NT2/D1 (cell line): ENCODE measurements at regions not wholly inside any gene's neighbourhood (a gene's known extent, or its start where the extent isn't known, plus 50 kb on each side); places are given as distances from the start of the nearest gene placed in this dataset.

Experiments
- DNase-seq: peaks from one replicate; pipeline ENCODE4 v3.0.0-alpha.2; 2011; ENCODE audit warnings: low read depth, low spot score
- H3K27me3 ChIP-seq: 2 replicates; pipeline ENCODE4 v1.6.0; 2011; ENCODE audit warnings: mild to moderate bottlenecking; ENCODE audit not compliant: insufficient read length, insufficient read depth
- H3K36me3 ChIP-seq: 2 replicates; pipeline ENCODE4 v1.6.1; 2011; ENCODE audit warnings: mild to moderate bottlenecking, low read length, mixed read lengths; ENCODE audit not compliant: insufficient read depth, insufficient read length
- H3K4me1 ChIP-seq: 2 replicates; pipeline ENCODE4 v1.5.1; 2011; ENCODE audit not compliant: insufficient read depth, insufficient read length
- H3K4me3 ChIP-seq: 2 replicates; pipeline ENCODE4 v1.5.1; 2011; ENCODE audit warnings: low read depth; ENCODE audit not compliant: insufficient read length
- H3K9ac ChIP-seq: 2 replicates; pipeline ENCODE4 v1.6.0; 2011; ENCODE audit warnings: low read depth; ENCODE audit not compliant: insufficient read length
- H3K9me3 ChIP-seq: 2 replicates; pipeline ENCODE4 v1.5.1; 2011; ENCODE audit warnings: mild to moderate bottlenecking, low read length; ENCODE audit not compliant: insufficient read depth
- SUZ12 ChIP-seq: IDR thresholded peaks from 2 replicates; pipeline ENCODE4 v1.6.1; 2011; ENCODE audit not compliant: insufficient read length, insufficient read depth; ENCODE audit errors: extremely low read depth
- YY1 ChIP-seq: IDR thresholded peaks from 2 replicates; pipeline ENCODE4 v1.6.1; 2011; ENCODE audit not compliant: insufficient read length, insufficient read depth
- ZNF274 ChIP-seq: IDR thresholded peaks from 2 replicates; pipeline ENCODE4 v1.6.1; 2011; ENCODE audit warnings: mild to moderate bottlenecking, low read depth, low read length

DNA sequence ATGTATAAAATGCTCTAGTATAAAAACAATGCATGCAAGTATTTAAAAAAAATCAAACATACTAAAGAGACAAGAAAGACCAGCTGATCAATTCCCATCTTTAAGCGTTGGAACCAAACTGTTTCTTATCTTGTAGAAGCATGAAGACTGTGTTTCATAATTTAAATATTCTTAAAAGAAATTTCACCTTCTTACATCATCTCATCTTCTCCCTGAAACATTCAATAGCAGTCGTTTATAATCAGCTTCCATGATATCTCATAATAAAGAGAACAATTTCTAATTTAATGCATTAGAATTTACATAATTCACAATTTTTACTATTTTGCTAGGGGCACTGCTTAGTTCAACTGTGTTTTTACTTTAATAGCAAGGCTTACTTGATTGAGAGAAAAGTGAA lies 468.1 kb upstream of the MARCKS start:
- Histone ChIP-seq H3K9ac (no peak overlapping the region), H3K4me1 (no peaks in the 10 kb centered on the region), H3K9me3 (no peaks in the 10 kb centered on the region), H3K27me3 (no peaks in the 10 kb centered on the region), H3K4me3 (no peak overlapping the region), H3K36me3 (no peaks in the 10 kb centered on the region)
- DNase-seq: no peak
- TF ChIP-seq YY1 (no peak), SUZ12 (no peak), ZNF274 (no peak)

DNA sequence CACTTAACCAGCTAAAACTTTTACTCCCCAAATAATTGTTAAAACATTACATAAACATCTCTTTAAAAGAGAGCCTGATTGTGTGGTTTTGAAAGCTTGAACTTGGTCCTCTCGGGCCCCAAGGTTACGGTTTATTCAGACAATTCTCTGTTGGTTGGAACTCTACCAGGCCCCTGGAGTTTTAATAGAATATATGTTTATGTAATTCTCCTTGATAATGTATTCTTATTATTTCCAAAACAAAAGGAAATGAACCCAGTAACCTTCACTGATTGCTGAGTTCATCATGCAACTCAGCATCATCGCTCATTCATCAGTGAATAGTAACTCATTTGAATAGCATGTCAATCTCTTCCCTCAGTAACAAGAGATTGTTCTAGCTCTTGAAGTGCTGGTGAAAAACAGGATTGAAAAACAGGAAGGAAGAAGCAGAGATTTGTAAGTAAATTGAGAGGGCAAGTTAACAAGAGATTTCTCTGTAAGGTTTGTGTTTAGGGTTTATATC lies 464.5 kb upstream of the MARCKS start:
- H3K9ac ChIP-seq: no peak overlapping the region
- H3K4me1 ChIP-seq: no peaks in the 10 kb centered on the region
- no peak for TF ChIP-seq ZNF274
- TF ChIP-seq SUZ12: no peak
- no peak for TF ChIP-seq YY1
- H3K4me3 ChIP-seq: no peak overlapping the region
- no peaks in the 10 kb centered on the region for H3K27me3 ChIP-seq
- H3K9me3 ChIP-seq: no peaks in the 10 kb centered on the region
- no peaks in the 10 kb centered on the region for H3K36me3 ChIP-seq
- no peak for DNase-seq

DNA sequence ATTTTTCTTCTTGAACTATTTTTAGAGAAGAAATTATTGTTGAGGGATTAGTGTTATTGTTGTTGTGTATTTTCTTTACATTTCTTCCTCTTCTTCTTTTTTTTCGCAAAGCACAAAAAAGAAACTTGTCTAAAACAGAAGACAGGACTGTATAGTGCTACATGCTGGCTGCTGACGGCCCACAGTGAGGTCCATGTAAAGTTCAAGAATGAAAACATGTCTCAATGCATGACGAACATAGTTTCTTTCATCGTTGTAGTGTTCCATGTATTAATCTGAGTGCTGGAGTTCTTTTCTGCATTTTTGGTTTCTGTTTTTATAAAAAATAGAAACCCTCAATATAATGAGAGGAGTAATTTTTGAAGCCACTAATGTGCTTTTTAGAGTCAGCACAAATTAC lies 462.9 kb upstream of the MARCKS start:
- no peaks in the 10 kb centered on the region for H3K36me3 ChIP-seq
- no peak overlapping the region for H3K9ac ChIP-seq
- DNase-seq: no peak
- no peak for TF ChIP-seq ZNF274
- TF ChIP-seq SUZ12: no peak
- TF ChIP-seq YY1: no peak
- no peaks in the 10 kb centered on the region for H3K9me3 ChIP-seq
- no peak overlapping the region for H3K4me3 ChIP-seq
- no peaks in the 10 kb centered on the region for H3K4me1 ChIP-seq
- no peaks in the 10 kb centered on the region for H3K27me3 ChIP-seq

DNA sequence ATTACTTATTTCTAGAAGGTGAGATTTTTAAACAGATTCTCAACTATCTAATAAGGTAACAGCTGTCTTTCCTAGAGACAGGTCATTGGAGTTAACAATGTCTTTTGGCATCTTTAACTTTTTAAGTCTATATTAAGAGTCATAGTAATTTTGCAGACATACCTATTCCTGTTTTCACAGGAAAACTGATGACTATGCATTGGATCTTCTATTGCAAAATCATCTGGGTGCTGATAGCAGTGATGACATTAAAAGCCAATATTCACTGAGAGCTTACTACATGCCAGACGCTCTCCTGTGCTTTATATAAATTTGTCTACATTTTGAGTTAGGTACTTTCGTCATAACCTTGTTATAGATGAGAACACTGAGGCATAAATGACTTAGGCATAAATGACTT lies 462.4 kb upstream of the MARCKS start:
- no peaks in the 10 kb centered on the region for H3K36me3 ChIP-seq
- no peak overlapping the region for H3K4me3 ChIP-seq
- no peaks in the 10 kb centered on the region for H3K27me3 ChIP-seq
- H3K9ac ChIP-seq: no peak overlapping the region
- no peak for TF ChIP-seq YY1
- TF ChIP-seq ZNF274: no peak
- TF ChIP-seq SUZ12: no peak
- no peak for DNase-seq
- no peaks in the 10 kb centered on the region for H3K4me1 ChIP-seq
- no peaks in the 10 kb centered on the region for H3K9me3 ChIP-seq

DNA sequence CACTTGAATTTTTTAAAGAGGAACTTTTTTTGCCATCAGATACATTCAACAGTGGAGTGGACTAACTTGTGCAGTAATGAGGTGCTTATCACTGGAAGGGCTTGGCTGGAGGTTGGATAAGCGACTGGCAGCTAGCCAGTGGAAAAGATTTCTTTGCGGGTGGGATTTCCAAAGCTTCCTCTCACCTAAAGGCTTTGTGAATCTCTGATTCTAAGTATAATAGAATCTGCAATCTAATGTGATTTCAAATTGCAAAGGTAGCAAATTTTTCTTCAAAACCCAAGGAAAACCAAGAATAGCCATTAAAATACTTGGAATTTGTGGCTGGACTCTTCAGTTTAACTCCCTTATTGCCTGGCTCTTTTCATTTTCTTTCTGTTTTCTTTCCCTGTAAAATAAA lies 460.4 kb upstream of the MARCKS start:
- H3K9ac ChIP-seq: no peak overlapping the region
- H3K4me1 ChIP-seq: no peaks in the 10 kb centered on the region
- H3K4me3 ChIP-seq: no peak overlapping the region
- H3K9me3 ChIP-seq: no peaks in the 10 kb centered on the region
- H3K36me3 ChIP-seq: no peaks in the 10 kb centered on the region
- no peaks in the 10 kb centered on the region for H3K27me3 ChIP-seq
- no peak for DNase-seq
- no peak for TF ChIP-seq ZNF274
- TF ChIP-seq SUZ12: no peak
- no peak for TF ChIP-seq YY1

DNA sequence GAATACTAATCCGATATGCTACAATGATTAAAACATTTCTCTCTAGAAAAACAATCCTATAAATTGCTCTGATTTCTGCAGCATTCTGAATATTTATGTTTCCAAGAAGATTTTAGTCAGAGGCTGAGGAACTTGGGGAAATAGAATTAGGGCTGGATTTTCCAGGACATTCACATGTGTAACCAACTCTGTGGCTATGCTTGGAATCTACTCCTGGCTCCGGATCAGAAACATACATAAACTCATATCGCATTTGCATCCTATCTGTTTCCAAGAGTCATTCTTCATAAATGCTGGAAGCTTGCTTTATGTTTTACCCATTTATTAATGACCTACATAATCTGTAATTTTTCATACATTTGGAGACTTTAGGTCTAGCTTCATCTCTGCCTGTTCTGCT lies 459.9 kb upstream of the MARCKS start:
- Histone ChIP-seq H3K9ac (no peak overlapping the region), H3K36me3 (no peaks in the 10 kb centered on the region), H3K9me3 (no peaks in the 10 kb centered on the region), H3K4me3 (no peak overlapping the region), H3K4me1 (no peaks in the 10 kb centered on the region), H3K27me3 (no peaks in the 10 kb centered on the region)
- TF ChIP-seq ZNF274 (no peak), YY1 (no peak), SUZ12 (no peak)
- no peak for DNase-seq

DNA sequence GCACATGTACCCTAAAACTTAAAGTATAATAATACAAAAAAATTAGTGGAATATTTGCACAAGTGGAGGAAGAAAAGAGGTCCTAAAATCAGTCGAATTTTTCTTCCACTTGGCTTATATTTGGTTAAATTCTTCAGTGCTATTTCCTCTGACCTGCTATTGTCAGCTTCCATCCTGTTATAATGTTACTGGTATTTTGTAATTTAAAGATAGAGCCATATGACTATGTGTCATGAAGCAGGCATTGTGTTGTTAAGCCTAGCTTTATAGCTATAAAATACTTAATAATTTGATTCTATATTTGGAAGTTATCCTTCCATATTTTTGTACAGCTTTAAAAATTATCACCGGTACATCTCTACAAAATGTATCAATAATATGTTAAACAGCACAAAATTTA lies 455.9 kb upstream of the MARCKS start:
- no peak for DNase-seq
- Histone ChIP-seq H3K36me3 (no peaks in the 10 kb centered on the region), H3K4me3 (no peak overlapping the region), H3K4me1 (no peaks in the 10 kb centered on the region), H3K9me3 (no peaks in the 10 kb centered on the region), H3K27me3 (no peaks in the 10 kb centered on the region), H3K9ac (no peak overlapping the region)
- TF ChIP-seq SUZ12 (no peak), ZNF274 (no peak), YY1 (no peak)

DNA sequence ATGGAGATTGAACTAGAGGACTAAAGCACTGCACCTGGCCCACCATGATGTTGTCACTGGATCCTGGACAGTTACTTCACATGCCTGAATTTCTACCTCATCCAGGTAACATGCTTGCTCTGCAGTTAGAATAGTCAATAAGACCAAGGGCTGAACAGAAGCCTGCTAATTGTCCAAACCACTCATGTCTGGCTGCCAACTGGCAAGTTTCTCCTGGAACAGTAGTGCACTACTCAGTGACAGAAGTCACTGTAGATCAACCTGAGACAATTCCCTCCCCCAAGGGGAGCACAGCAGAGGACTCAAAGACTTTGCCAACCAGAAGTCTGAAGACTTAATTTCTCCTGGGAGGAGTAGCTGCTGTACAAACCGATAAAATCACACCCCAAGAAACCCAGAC lies 454.6 kb upstream of the MARCKS start:
- TF ChIP-seq SUZ12 (no peak), YY1 (no peak), ZNF274 (no peak)
- Histone ChIP-seq H3K9ac (no peak overlapping the region), H3K4me1 (no peaks in the 10 kb centered on the region), H3K27me3 (no peaks in the 10 kb centered on the region), H3K36me3 (no peaks in the 10 kb centered on the region), H3K4me3 (no peak overlapping the region), H3K9me3 (no peaks in the 10 kb centered on the region)
- DNase-seq: no peak
